GM21526 (cell line): ENCODE measurements at regions not wholly inside any gene's neighbourhood (a gene's known extent, or its start where the extent isn't known, plus 50 kb on each side); places are given as distances from the start of the nearest gene placed in this dataset.
"Not testable (repeated sequence)": the region's sequence is repeated elsewhere in the genome, so short reads cannot be mapped to it uniquely, and the experiment has no call there.

Source experiments
- ATAC-seq: cut with Tn5 transposase; IDR thresholded peaks from one replicate; pipeline ENCODE4 v1.9.1; 2021; ENCODE audit warnings: moderate library complexity; ENCODE audit not compliant: unreplicated experiment, low FRiP score

DNA sequence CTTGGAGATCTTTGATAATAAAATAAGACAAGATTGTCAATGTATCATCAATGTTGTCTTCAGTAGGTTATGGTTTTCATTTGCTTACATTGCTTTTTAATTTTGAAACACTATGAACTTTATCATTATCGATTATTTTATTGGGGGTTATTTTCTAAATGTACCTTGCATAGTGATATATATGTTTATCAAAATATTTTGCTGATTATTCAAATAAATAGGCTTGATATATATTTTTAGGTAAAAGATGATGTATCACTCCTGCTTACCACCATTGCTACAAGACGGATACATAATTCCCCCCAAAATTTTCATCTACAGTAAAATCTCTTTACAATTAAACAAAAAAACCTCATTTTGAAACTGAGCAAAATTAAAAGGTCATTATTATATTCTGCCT lies 293.8 kb downstream of the SUCLG1 start:
- no peak for ATAC-seq

DNA sequence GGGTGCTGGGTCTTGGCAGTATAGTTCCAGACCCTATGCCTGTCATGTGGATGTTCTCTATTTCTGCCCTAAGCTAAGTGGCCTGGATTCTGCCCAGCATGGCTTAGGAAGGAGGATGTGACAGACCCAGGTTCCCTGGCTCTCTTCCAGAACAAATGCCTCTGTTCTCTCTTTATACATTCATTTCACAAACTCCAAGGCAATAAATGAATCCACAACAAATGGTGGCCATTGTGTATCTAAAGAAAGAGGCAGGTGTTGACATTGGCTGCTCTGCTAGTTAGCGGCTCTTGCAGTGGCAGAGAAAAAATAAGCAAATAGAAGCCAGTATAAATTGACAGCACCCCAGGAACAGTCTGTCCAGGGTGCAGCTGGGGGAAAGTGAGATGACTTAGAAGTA lies 298.6 kb downstream of the SUCLG1 start:
- no peak for ATAC-seq

DNA sequence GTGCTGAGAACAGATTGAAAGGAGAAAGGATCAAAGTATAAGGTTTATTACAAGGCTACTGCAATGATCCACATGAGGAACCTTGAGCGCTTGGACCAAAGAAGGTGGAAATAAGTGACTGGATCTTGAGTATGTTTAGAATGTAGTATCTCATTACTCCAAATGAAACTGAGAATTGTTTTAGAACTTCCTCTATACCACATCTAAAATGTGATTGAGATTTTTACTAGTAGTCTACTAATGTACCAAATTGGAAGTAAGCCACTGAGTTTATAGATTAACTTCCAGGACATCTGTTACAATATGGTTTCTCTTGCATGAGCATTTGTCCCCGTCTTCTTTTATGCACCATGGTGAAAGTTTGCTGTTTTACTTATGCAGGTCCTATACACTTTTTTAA lies 300.5 kb downstream of the SUCLG1 start:
- no peak for ATAC-seq

DNA sequence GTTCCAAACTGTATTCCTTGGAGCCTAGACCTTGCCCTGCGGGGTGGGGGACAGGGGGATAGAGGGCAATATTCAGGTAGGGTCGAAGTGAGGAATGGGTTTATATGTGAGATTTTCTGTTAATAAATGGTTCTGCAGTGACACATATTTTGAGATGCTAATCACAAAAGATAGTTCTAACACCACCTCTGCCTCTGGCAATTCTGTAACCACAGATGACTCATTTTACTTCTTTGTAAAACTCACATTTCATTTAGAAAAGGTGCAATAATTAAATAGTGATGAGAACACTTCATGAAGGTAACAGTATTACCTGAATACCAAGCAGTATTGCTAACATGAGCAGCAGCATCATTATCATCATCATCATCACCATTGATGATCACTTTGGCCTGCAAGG lies 306.6 kb downstream of the SUCLG1 start:
- no peak for ATAC-seq

DNA sequence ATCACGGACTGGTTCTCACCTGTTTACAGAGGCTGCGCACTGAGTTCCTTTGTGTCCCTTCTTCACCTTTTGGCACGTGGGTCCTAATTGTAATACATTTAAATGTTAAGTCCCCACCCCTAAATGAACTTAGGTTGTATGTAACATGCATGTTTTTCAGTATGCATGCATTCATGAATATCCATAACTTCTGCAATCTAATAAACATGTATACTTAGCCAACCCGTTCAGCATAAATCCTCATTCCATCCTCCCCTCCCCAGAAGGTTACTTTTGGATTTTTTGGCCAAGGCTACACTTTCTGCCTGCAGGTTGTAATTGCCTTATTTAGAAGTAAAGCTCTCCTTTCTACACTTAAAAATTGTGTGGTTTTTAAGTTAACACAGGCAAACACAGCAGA lies 314.7 kb downstream of the SUCLG1 start:
- no peak for ATAC-seq

DNA sequence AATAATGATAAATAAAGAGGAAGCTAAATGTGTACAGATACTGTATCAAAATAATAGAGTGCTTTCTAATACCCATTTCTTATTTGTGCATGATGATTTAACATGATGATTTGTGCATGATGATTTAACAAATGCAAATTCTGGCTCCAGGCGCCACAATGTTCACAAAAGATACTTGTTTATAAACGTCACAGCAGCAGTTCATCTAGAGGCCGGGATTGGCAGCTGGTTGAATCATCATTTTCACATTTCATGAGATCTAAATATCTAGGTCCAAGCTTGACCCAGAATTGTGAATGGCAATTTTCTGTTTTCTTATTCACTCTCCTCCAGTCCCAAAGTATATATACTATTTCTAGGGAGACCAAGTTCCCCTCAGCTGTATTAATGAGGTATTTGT lies 322.0 kb downstream of the SUCLG1 start:
- ATAC-seq, result no peak

DNA sequence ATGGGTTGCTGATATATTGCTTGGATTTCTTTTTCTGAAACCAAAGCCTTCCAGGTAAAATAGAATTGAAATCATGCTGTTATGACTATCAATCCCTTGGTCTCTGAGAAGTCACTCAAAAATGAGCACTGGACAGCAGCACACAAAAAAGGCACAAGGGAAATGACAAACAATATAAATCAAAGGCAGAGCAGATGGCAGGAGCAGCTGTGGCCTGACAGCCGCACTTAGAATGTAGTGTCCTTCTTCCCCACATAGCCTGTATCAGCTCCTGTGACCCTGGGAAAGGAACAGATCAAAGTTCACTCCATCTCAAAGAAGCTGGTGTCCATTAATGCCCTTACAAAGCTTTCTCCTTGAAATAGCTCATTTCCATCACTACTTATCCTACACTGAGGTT lies 326.7 kb downstream of the SUCLG1 start:
- no peak for ATAC-seq

DNA sequence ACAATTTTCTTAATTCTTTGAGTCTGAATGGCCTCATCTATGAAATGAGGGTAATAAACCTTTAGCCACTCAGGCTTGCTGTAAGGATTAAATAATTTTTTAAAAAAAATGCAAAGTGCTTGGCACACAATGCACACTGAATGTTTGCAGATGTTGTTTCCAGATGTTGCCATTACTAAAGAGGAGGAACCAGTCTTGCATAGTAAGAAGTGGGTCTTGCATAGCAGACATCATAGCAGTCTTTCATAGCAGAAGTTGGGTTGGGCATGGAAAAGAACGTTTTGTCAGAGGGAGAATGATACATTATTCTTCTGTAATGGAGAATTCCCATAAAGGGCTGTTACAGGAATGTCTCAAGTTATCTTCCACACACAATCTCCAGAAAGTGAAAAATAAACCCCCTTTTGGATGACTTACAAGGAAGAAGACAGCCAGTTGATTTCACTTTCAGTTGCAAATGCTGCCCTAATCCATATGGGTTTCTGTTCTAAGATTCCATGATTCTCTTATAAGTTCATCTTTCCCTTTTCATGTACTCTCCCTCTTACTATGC lies 327.7 kb downstream of the SUCLG1 start:
- no peak for ATAC-seq

DNA sequence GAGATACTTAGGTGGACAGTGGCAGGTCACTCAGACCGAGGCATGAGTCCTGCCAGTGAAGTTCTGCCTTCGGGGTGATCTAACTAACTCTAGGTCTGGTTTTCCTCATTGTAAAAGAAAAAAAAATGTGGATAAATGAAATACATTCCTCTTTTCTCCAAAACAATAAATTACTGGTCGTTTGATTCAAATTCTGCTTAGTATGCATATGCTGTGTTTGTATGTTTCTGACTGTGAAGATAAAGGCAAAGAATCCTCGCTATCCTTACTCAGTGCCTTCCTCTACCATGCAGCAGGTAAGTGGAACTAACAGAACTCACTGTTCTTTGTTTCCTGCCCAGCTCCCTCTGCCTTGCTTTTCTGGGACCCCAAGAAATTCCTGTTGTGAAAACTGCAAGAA lies 330.1 kb downstream of the SUCLG1 start:
- no peak for ATAC-seq

DNA sequence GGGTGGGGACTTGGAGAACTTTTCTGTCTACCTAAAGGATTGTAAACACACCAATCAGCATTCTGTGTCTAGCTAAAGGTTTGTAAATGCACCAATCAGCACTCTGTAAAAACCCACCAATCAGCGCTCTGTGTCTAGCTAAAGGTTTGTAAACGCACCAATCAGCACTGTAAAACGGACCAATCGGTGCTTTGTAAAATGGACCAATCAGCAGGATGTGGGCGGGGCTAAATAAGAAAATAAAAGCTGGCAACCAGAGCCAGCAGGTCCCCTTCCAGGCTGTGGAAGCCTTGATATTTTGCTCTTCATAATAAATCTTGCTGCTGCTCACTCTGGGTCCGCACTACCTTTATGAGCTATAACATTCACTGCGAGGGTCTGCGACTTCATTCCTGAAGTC lies 331.3 kb downstream of the SUCLG1 start:
- not testable (repeated sequence) for ATAC-seq

DNA sequence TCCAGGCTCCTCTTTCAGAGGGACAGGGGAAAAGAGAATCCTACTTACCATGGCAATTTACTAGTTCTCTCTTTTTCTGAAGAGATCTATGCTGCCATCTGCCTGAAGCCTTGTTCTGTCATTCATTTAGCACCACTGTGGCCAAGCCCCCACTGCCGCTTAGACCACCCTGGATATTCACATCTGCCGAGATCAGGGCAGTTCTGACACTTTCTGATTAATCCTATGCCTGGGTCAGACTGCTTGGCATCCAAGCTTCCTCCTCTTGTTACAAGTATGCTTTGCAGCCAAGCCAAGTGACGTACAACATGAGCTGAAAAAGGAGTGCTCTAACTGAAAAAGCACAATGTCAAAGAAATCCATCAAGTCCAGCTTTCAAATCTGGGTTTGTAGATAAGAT lies 332.6 kb downstream of the SUCLG1 start:
- ATAC-seq, result no peak

DNA sequence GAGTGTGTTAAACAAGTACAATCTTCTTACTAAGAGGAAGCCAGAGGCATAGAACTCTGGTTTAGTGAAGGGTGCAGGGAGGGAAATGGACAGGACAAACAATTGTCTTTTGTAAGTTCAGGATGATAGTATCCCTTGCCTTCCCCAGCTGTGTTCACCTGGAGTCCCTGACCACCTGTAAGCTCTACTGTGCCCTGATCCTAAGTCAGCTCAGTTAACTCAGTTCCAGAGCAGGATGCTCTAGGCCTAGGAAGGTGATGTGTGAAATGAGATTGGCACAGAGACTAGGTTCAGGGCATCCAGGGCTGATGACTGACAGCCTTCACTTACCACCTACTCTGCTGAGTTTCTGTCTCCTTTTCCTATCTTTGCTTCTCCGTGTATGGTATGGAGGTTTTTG lies 333.0 kb downstream of the SUCLG1 start:
- ATAC-seq, result no peak

DNA sequence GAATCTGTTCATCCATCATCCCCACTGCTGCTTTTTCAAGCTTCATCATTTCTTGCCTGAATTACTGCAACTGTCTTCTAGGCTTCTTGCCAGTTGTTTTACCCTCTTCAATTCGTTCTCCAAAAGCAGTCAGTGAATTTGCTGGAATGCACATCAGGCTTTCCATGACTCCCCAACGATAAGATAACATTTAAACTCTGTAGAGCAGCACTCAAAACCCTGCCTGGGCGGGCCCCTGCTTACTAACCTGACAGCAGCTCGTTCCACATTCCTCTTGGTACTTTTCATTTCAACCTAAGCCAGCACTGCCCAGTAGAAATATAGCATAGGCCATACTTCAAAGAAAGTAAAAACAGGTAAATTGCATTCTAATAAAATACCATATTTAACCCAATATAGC lies 342.9 kb downstream of the SUCLG1 start:
- ATAC-seq, result no peak

DNA sequence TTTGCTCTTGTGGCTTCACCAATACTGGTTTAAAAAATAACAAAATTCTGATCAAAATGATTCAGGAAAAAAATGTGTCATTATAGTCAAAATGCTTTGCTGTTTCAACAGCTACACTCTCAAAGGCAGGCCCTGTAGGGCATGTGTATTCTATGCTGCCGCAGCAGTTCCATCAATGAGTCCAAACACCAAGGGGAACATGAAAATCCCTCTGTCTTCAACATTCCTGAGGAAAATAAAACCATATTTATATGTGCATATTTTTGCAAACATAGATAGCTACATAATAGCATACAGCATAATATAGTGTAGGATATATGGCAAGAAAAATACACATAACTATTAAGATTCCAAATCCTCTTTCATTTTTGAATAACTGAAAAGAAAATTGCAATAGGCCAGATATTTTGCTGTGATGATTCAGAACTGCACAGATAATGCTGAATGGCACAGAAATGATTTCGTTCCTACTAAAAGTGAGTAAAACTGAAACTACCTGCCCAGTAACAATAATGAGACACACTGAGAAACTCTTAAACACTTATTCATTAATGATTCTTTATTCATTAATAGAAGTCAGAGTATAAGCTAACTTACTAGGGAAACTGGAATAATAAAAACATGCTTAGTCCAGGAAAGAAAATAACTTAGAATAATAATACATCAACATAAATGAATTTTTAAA lies 343.8 kb downstream of the SUCLG1 start:
- ATAC-seq, result no peak

DNA sequence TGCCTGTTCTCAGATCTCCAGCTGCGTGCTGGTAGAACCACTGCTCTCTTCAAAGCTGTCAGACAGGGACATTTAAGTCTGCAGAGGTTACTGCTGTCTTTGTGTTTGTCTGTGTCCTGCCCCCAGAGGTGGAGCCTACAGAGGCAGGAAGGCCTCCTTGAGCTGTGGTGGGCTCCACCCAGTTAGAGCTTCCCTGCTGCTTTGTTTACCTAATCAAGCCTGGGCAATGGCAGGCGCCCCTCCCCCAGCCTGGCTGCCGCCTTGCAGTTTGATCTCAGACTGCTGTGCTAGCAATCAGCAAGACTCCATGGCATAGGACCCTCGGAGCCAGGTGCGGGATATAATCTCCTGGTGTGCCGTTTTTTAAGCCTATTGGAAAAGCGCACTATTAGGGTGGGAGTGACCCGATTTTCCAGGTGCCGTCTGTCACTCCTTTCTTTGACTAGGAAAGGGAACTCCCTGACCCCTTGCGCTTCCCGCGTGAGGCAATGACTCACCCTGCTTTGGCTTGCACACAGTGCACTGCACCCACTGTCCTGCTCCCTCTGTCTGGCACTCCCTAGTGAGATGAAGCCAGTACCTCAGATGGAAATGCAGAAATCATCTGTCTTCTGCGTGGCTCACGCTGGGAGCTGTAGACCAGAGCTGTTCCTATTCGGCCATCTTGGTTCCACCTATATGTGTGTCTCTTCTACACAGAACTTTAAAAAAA lies 355.1 kb downstream of the SUCLG1 start:
- not testable (repeated sequence) for ATAC-seq

DNA sequence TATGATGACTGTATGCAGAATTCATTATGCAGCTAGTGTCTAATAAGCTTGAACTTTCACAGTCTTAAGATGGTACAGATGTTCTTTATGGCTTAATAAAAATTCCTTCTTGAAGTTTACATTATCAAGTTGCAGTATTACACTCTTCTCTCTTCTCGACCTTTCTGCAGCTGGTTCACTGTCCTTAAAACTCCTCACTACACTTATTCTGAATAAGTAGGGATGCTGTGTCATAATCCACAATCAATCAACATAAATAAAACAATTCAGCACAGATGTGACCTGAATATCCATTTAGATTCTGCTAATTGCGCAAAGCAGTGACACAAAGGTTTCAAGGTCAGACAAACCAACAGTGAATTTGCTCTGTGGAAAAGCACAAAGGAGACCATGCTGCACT lies 356.8 kb downstream of the SUCLG1 start:
- no peak for ATAC-seq

DNA sequence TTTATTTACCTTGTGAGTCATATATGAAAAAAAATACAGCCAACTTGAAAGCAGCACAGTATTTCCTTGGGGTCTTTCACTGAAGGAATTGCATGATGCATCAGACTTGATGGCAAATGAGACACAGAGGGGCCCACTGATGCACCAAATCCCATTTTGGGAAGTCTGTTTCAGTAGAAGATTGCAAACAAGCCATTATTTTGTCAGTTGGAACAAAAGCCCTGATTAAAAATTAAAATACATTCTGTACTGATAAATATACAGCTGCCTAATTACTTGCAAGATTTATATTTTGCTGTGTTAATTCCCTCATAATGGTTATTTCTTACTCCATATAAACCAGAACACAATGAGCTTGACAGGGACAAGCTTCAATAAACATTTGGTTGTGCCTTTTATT lies 370.4 kb downstream of the SUCLG1 start:
- ATAC-seq, result no peak

DNA sequence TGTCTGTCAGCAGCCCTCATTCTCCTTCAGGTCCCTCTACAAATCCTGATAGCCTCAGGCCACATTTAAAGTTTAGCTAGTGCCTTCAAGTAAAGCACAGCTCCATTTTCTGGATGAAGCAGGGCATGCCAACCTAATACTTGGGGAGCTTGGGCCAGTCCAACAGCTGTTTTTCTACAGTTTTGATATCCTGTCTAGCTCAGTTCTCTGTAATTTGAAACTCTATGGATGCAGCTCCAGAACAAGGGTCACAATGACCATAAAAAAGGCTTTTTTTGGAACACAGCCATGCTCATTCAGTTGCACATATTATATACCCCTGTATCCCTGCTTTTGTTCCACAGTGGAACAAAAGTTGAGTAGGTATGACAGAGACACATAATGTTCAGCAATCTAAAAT lies 373.5 kb downstream of the SUCLG1 start:
- ATAC-seq, result no peak

DNA sequence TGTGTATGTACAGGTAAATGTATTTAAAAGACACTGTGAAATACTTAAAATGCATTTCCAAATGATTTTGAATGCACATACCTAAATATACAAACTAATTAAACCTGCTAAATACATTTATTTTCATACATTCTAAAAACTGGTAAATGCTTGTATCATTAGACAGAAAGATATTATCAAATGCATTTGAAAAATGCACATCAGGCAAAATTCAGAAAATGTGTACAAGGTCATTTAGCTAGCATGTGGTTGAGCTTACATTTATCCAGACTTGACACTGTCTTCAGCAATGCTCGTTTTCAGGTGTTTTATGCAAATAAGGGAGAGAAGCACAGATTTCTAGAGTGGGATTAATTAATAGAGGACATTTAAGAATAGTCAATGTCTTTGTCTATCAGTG lies 374.2 kb downstream of the SUCLG1 start:
- ATAC-seq, result no peak

DNA sequence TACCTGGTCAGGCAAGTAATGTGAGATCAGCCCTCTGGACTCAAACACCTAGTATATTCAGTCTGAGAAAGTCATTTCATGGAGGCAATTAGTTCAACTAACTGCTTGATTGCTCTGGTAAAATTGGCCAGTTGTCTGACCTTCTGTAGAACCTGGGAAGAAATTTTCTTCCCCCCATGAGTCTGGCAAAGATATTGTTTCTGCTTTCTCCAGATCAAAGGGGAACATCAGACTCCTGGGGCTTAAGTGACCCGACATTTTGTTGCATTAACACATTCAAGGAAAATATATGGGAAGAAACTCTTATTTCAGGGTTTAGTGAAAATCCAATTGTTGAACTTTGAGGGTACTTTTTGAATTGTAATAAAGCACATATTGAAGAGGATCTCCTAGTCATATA lies 375.1 kb downstream of the SUCLG1 start:
- no peak for ATAC-seq

DNA sequence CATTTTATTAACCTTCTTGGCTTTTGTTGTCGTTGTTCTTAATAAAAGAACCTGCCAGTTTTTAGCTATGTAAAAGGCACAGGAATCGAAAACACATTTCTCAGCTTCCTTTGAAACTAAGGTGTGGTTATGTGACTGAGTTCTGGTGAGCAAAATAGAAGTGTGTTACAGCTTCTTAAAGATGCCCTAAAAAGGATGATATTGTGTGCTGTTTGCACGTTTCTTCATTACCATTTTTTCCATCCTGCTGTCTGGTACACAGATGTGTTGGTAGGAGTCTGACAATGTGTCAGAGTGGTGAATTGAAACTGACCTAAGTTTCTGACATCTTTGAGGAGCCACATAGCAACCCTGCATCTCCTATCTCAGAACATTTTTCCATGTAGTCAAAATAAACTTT lies 380.6 kb downstream of the SUCLG1 start:
- no peak for ATAC-seq

DNA sequence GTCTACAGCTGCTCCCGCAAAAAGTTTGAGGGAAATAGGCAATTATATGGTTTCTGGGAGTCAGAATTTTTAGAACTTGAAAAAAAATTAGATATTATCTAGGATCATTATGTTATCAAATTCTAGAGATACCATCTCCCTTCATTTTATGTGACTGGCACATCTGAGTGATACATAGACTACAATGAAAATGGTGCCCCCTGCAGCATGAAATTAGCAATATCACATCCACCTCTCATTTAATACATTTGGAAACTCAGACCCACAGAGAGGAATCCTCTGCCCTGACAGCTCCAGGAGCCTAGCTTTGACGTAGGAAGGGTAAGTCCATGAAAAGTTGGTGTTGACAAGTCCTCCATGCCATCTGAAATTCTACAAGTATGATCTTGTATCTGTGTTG lies 381.6 kb downstream of the SUCLG1 start:
- no peak for ATAC-seq
